Lung (tissue), 11 donors: ENCODE measurements at regions not wholly inside any gene's neighbourhood (a gene's known extent, or its start where the extent isn't known, plus 50 kb on each side); places are given as distances from the start of the nearest gene placed in this dataset.

Source experiments
- ATAC-seq: fragments of 200-7000 bp; cut with Tn5 transposase; one replicate; pipeline ENCODE4 v1.9.1; 2020; ENCODE audit warnings: moderate number of reproducible peaks; ENCODE audit not compliant: insufficient read depth, low FRiP score
- DNase-seq, 3 donors: peaks; one replicate each; pipeline ENCODE4 v3.0.0-alpha.2; 2013 to 2017
- H3K27ac ChIP-seq, 2 donors: one replicate each; pipeline ENCODE4 v1.5.1; 2013; ENCODE audit warnings: mild to moderate bottlenecking in 2 of 2, moderate library complexity in 2 of 2, control low read depth in 1 of 2, inconsistent platforms in 1 of 2, low read depth in 1 of 2, low read length in 1 of 2
- H3K27me3 ChIP-seq, 3 donors: one replicate each; pipeline ENCODE4 v1.5.1; 2013; ENCODE audit warnings: low read length in 2 of 3; ENCODE audit not compliant: control insufficient read depth in 3 of 3, insufficient read depth in 3 of 3
- H3K36me3 ChIP-seq, 4 donors: one replicate each; pipeline ENCODE4 v1.5.1; 2013; ENCODE audit warnings: low read length in 4 of 4, mild to moderate bottlenecking in 1 of 4, moderate library complexity in 1 of 4; ENCODE audit not compliant: control insufficient read depth in 4 of 4, insufficient read depth in 4 of 4
- H3K4me1 ChIP-seq, 5 donors: one replicate each; pipeline ENCODE4 v1.5.1; 2013; ENCODE audit warnings: low read length in 5 of 5, mild to moderate bottlenecking in 2 of 5, moderate library complexity in 1 of 5; ENCODE audit not compliant: control insufficient read depth in 5 of 5, insufficient read depth in 5 of 5
- H3K4me3 ChIP-seq: one replicate; pipeline ENCODE4 v1.5.1; 2013; ENCODE audit warnings: mild to moderate bottlenecking, control low read depth, moderate library complexity
- H3K9ac ChIP-seq, 2 donors: one replicate each; pipeline ENCODE4 v1.5.1; 2013; ENCODE audit warnings: low read length in 2 of 2, control low read depth in 1 of 2; ENCODE audit not compliant: insufficient read depth in 1 of 2
- H3K9me3 ChIP-seq, 4 donors: one replicate each; pipeline ENCODE4 v1.5.1; 2013; ENCODE audit warnings: low read length in 3 of 4, mild to moderate bottlenecking in 1 of 4, moderate library complexity in 1 of 4; ENCODE audit not compliant: control insufficient read depth in 4 of 4, insufficient read depth in 3 of 4
- WGBS, 2 donors: extraction: QIAGEN DNeasy Blood & Tissue Kit; methylation state at CpG; one replicate each; pipeline ENCODE4 v1.1.7; 2013; 5-methylcytosine and 5-hydroxymethylcytosine counted together
- TF ChIP-seq, protein P1 (sequence below): IDR thresholded peaks from 2 replicates; pipeline ENCODE4 v1.5.1; 2012; ENCODE audit warnings: mild to moderate bottlenecking; ENCODE audit errors: control extremely low read depth, extremely low read depth
- donor health status: control.
- donor health status: control.
- donor health status: Bipolar disorder and iron deficiency.
- donor health status: healthy.
- donor health status: DM: yes; HTN: yes; CAD: no.

- no peak overlapping the region for H3K4me3 ChIP-seq
- DNase-seq: no peak
- H3K27ac ChIP-seq: no peak overlapping the region
- no peaks in the 10 kb centered on the region for H3K36me3 ChIP-seq
- H3K4me1 ChIP-seq: no peaks in the 10 kb centered on the region
- H3K9ac ChIP-seq: no peak overlapping the region
- H3K9me3 ChIP-seq: no peaks in the 10 kb centered on the region
- TF ChIP-seq, protein P1, sequence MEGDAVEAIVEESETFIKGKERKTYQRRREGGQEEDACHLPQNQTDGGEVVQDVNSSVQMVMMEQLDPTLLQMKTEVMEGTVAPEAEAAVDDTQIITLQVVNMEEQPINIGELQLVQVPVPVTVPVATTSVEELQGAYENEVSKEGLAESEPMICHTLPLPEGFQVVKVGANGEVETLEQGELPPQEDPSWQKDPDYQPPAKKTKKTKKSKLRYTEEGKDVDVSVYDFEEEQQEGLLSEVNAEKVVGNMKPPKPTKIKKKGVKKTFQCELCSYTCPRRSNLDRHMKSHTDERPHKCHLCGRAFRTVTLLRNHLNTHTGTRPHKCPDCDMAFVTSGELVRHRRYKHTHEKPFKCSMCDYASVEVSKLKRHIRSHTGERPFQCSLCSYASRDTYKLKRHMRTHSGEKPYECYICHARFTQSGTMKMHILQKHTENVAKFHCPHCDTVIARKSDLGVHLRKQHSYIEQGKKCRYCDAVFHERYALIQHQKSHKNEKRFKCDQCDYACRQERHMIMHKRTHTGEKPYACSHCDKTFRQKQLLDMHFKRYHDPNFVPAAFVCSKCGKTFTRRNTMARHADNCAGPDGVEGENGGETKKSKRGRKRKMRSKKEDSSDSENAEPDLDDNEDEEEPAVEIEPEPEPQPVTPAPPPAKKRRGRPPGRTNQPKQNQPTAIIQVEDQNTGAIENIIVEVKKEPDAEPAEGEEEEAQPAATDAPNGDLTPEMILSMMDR: no peak
- no peak for ATAC-seq
- no peaks in the 10 kb centered on the region for H3K27me3 ChIP-seq
- WGBS, 2 donors: 89 to 94% methylated on average over 3 of the region's 3 CpGs
Measured at GRCh38 chr10:52965509-52965908, 192.9 kb upstream of the MBL2 start.

GRCh38 chr10:52961323-52961722, 188.7 kb upstream of the MBL2 start:
- H3K4me1 ChIP-seq: no peaks in the 10 kb centered on the region
- TF ChIP-seq, protein P1: no peak
- H3K27me3 ChIP-seq: no peaks in the 10 kb centered on the region
- no peaks in the 10 kb centered on the region for H3K9me3 ChIP-seq
- no peaks in the 10 kb centered on the region for H3K36me3 ChIP-seq
- H3K4me3 ChIP-seq: no peak overlapping the region
- no peak for ATAC-seq
- H3K27ac ChIP-seq: no peak overlapping the region
- peak in 2 of 3 donors; percentile 13 to 27 for DNase-seq
- WGBS, 2 donors: 54 to 70% methylated on average over 2 of the region's 2 CpGs
- no peak overlapping the region for H3K9ac ChIP-seq

GRCh38 chr10:52959810-52960209, 187.2 kb upstream of the MBL2 start:
- no peak overlapping the region for H3K27ac ChIP-seq
- no peak overlapping the region for H3K4me3 ChIP-seq
- ATAC-seq (no peak), DNase-seq (no peak)
- H3K9ac ChIP-seq: no peak overlapping the region
- WGBS, 2 donors: 81 to 91% methylated on average over 2 of the region's 2 CpGs
- no peaks in the 10 kb centered on the region for H3K27me3 ChIP-seq
- no peaks in the 10 kb centered on the region for H3K4me1 ChIP-seq
- TF ChIP-seq, protein P1: no peak
- no peaks in the 10 kb centered on the region for H3K36me3 ChIP-seq
- H3K9me3 ChIP-seq: no peaks in the 10 kb centered on the region

- 92 to 96% methylated on average over 5 of the region's 5 CpGs for WGBS, 2 donors
- no peaks in the 10 kb centered on the region for H3K27me3 ChIP-seq
- TF ChIP-seq, protein P1: no peak
Measured at GRCh38 chr10:52956861-52957260, 184.3 kb upstream of the MBL2 start.

More at GRCh38 chr10:52956861-52957260, 184.3 kb upstream of the MBL2 start:
- ATAC-seq (no peak), DNase-seq (no peak)
- Histone ChIP-seq H3K9ac (no peak overlapping the region), H3K4me1 (peaks cover 0 to 9% (median 0%) of the 10 kb centered on the region in 5 donors), H3K9me3 (no peaks in the 10 kb centered on the region), H3K36me3 (no peaks in the 10 kb centered on the region), H3K4me3 (no peak overlapping the region), H3K27ac (no peak overlapping the region)
